ENCODE measurements at regions not wholly inside any gene's neighbourhood (a gene's known extent, or its start where the extent isn't known, plus 50 kb on each side); places are given as distances from the start of the nearest gene placed in this dataset.

DNA sequence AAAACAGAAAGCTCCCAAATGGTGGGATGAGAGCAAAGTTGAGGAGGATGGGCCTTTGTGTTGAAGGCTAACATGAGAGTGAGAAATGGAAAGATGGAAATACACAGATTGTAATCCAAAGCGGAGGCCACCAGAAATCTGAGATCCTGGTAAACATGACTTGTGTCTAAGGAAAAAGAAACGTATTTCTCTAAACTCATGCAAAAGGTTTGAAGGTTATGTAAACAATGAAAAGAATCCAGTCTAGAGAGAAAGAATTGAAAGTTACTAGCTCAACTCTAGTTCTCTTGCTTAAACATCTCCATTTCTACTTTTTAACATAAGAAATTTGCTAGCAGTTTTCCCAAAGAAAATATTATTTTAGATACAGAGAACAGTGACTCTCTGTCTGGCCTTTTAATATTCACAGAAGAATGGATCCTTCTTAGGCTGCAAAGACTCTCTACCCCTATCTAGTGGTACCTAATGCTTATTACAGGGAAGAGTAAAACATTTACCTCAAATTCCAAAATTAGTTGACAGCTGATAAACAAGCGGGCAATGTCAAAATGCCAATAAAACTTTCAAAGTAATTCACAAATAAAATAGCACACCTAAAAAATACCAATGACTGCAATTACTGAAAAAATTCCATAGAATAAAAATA lies 75.8 kb upstream of the SOX5 start (continued):
- TF ChIP-seq KAT7 (CRISPR knock-in tag; IDR thresholded peaks at IDR 0.05; ENCODE audit: borderline replicate concordance) (peak; percentile 59; the same call in 1 of the 2 replicates), RCOR2 (CRISPR knock-in tag; IDR thresholded peaks at IDR 0.05) (peak; percentile 60; the same call in 1 of the 2 replicates), HNF4G (IDR thresholded peaks at IDR 0.05; ENCODE audit: borderline replicate concordance, low read depth, low read length) (peak; percentile 26; the same call in 1 of the 2 replicates), HNF4G (CRISPR knock-in tag; IDR thresholded peaks at IDR 0.05; ENCODE audit: borderline replicate concordance, low read depth) (no peak), ZNF792 (CRISPR knock-in tag; IDR thresholded peaks at IDR 0.05) (0 out of 2 replicates have a peak, but pooled peaks have one; percentile 38), CBX5 (CRISPR knock-in tag; IDR thresholded peaks at IDR 0.05; ENCODE audit: borderline replicate concordance) (no peak), EZH2 (conservative IDR thresholded peaks at IDR 0.05; ENCODE audit: low read depth, low read length) (no peak), GTF2F1 (IDR thresholded peaks at IDR 0.05; ENCODE audit: low read length) (no peak), PTBP1 (IDR thresholded peaks at IDR 0.05; ENCODE audit: low read depth, low read length, poor library complexity, severe bottlenecking) (no peak), PHF5A (CRISPR knock-in tag; IDR thresholded peaks at IDR 0.05; ENCODE audit: low read depth, unreplicated experiment) (peak; percentile 55), ZMYM4 (CRISPR knock-in tag; IDR thresholded peaks at IDR 0.05) (peak; percentile 72; the same call in 1 of the 2 replicates), IRF2 (CRISPR knock-in tag; IDR thresholded peaks at IDR 0.05) (peak; percentile 46; the same call in 1 of the 2 replicates), ADNP (CRISPR knock-in tag; IDR thresholded peaks at IDR 0.05) (no peak)
- TF ChIP-seq, protein P1, sequence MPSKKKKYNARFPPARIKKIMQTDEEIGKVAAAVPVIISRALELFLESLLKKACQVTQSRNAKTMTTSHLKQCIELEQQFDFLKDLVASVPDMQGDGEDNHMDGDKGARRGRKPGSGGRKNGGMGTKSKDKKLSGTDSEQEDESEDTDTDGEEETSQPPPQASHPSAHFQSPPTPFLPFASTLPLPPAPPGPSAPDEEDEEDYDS (CRISPR knock-in tag; IDR thresholded peaks at IDR 0.05) = 0 out of 2 replicates have a peak, but pooled peaks have one; percentile 26
- TF ChIP-seq, protein P2, sequence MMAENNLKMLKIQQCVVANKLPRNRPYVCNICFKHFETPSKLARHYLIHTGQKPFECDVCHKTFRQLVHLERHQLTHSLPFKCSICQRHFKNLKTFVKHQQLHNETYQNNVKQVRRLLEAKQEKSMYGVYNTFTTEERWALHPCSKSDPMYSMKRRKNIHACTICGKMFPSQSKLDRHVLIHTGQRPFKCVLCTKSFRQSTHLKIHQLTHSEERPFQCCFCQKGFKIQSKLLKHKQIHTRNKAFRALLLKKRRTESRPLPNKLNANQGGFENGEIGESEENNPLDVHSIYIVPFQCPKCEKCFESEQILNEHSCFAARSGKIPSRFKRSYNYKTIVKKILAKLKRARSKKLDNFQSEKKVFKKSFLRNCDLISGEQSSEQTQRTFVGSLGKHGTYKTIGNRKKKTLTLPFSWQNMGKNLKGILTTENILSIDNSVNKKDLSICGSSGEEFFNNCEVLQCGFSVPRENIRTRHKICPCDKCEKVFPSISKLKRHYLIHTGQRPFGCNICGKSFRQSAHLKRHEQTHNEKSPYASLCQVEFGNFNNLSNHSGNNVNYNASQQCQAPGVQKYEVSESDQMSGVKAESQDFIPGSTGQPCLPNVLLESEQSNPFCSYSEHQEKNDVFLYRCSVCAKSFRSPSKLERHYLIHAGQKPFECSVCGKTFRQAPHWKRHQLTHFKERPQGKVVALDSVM (CRISPR knock-in tag; IDR thresholded peaks at IDR 0.05) = peak; percentile 44; the same call in 1 of the 2 replicates
- TF ChIP-seq, protein P3, sequence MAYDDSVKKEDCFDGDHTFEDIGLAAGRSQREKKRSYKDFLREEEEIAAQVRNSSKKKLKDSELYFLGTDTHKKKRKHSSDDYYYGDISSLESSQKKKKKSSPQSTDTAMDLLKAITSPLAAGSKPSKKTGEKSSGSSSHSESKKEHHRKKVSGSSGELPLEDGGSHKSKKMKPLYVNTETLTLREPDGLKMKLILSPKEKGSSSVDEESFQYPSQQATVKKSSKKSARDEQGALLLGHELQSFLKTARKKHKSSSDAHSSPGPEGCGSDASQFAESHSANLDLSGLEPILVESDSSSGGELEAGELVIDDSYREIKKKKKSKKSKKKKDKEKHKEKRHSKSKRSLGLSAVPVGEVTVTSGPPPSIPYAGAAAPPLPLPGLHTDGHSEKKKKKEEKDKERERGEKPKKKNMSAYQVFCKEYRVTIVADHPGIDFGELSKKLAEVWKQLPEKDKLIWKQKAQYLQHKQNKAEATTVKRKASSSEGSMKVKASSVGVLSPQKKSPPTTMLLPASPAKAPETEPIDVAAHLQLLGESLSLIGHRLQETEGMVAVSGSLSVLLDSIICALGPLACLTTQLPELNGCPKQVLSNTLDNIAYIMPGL (CRISPR knock-in tag; IDR thresholded peaks at IDR 0.05; ENCODE audit: borderline replicate concordance in 1 of 2, low read depth in 1 of 2) = 0 out of 4 replicates have a peak, but pooled peaks of 1 of the 2 experiments have one; percentile 36

Measured in HepG2 (cell line).